ENCODE measurements at regions not wholly inside any gene's neighbourhood (a gene's known extent, or its start where the extent isn't known, plus 50 kb on each side); places are given as distances from the start of the nearest gene placed in this dataset.

DNA sequence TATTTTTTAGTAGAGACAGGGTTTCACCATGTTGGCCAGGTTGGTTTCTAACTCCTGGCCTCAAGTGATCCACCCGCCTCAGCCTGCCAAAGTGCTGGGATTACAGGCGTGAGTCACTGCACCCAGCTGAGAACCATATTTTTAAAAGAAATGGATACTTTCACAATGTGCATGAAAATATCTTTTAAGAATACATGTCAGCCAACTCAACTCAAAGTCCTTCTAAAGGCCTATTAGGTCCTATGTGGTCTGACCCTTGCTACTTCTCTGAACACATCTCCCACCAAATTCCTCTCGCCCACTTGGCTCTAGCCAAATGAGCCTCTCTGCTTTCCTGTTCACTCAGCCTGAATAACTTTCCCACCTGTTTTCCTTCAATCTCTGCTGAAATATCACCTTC is 119.6 kb downstream of the MTX2 start:
- Histone ChIP-seq H3K27me3 (ENCODE audit: insufficient read depth, low read length) (peaks cover 6% of the 10 kb centered on the region), H3K4me3 (ENCODE audit: low read length) (no peak overlapping the region), H3K36me3 (ENCODE audit: insufficient read depth, low read length) (no peaks in the 10 kb centered on the region), H3K9me3 (ENCODE audit: low read length) (no peaks in the 10 kb centered on the region), H2AFZ (ENCODE audit: low read depth, low read length) (no peak overlapping the region), H3K4me1 (ENCODE audit: insufficient read depth, low read length) (no peaks in the 10 kb centered on the region)

DNA sequence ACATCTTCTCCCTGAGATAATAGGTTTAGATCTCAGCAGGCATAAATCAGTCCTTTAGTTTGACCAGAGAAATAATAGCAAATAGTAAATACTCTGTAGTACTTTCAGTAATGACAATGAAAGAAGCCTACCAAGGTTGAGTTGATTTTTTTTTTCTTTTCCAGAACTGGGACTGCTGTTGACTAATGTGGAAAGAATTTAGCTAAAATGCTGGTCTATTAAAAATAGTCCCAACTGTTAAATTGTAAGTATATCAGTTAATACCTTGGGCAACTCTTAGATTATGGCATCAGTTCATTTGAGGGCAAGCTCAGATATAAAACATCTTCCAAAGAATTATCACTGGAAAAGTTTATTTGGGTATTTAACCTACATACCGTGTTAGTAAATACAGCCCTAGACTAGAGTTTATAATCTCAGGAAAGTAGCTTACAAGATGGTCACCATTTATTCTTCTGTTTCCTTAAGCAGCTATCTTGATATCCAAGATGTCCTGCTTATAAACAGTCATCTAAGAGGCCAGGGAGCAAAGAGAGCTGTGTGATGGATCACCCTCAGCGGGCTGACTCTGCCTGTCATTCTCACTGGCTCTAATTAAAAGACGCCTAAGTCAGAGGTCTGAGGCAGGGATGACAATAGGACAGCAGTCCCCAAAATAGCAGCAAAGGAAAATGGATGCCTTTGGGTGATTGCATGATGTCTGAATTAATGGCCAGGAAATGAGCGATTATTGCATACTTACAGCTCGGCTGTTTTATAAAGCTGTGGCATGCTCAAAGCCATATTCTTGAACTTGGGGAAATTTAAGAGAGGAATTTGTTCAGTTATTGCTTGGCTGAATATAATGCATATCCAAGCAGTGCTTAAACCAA is 121.3 kb downstream of the MTX2 start:
- Histone ChIP-seq H3K4me1 (ENCODE audit: insufficient read depth, low read length) (no peaks in the 10 kb centered on the region), H3K4me3 (ENCODE audit: low read length) (no peak overlapping the region), H3K9me3 (ENCODE audit: low read length) (no peaks in the 10 kb centered on the region)

DNA sequence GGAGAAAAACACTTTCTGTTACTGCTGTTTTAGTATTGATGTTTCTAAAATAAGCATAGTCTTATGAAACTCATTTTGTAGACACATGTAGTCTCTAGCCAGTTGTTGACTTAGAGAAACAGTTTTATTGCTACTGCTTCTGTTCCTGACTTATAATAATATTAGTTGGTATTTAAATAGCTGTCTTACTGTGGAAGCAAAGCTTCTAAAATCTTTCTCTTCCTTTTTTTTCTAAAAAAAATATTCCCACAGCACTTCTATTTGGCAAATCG is 121.8 kb downstream of the MTX2 start:
- Histone ChIP-seq H3K4me3 (ENCODE audit: low read length) (no peak overlapping the region), H2AFZ (ENCODE audit: low read depth, low read length) (no peak overlapping the region), H3K36me3 (ENCODE audit: insufficient read depth, low read length) (no peaks in the 10 kb centered on the region), H3K27me3 (ENCODE audit: insufficient read depth, low read length) (peaks cover 4% of the 10 kb centered on the region), H3K9me3 (ENCODE audit: low read length) (no peaks in the 10 kb centered on the region), H3K4me1 (ENCODE audit: insufficient read depth, low read length) (no peaks in the 10 kb centered on the region)

More for the DNA sequence above, 121.3 kb downstream of the MTX2 start:
- Histone ChIP-seq H3K36me3 (ENCODE audit: insufficient read depth, low read length) (no peaks in the 10 kb centered on the region), H3K27me3 (ENCODE audit: insufficient read depth, low read length) (peaks cover 4% of the 10 kb centered on the region), H2AFZ (ENCODE audit: low read depth, low read length) (no peak overlapping the region)

GRCh38 chr2:176392249-176392648 is 123.0 kb downstream of the MTX2 start:
- Histone ChIP-seq H3K4me3 (ENCODE audit: low read length) (no peak overlapping the region), H3K9me3 (ENCODE audit: low read length) (no peaks in the 10 kb centered on the region)

DNA sequence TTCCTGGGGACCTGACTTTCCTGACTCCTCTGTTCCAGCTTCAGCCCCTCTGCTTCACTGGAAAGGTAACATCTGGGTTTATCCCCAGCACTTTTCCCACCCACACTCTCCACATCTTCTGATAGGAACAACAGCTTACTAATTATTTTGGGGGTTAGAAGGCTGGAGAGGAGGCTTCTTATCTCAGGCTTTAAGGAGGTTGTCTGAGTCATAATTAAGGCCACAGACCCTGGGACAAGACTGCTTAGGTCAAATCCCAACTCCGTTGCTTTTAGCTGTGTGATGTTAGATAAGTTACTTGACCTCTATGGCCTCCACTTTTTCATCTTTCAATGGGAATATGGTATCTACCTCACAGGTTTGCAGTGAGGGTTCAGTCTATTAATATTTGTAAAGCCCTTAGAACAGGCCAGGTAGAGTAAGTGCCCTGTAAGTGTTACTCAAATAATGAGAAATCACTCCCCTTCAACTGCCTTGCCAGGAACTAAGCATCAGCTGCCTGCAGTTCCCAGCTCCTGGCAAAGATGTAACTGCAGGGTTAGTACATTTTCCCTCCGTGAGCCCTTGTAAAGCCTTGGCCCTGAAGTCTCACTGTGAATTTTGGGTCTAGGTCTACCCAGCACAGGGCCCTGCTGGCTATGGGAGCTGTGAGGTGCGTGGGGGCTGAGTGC is 123.6 kb downstream of the MTX2 start:
- no peaks in the 10 kb centered on the region for H3K36me3 ChIP-seq (ENCODE audit: insufficient read depth, low read length)
- H3K4me3 ChIP-seq (ENCODE audit: low read length): no peak overlapping the region
- H3K9me3 ChIP-seq (ENCODE audit: low read length): no peaks in the 10 kb centered on the region
- peaks cover 4% of the 10 kb centered on the region for H3K27me3 ChIP-seq (ENCODE audit: insufficient read depth, low read length)
- no peak overlapping the region for H2AFZ ChIP-seq (ENCODE audit: low read depth, low read length)
- no peaks in the 10 kb centered on the region for H3K4me1 ChIP-seq (ENCODE audit: insufficient read depth, low read length)

More at GRCh38 chr2:176392249-176392648, 123.0 kb downstream of the MTX2 start:
- Histone ChIP-seq H3K4me1 (ENCODE audit: insufficient read depth, low read length) (no peaks in the 10 kb centered on the region), H3K36me3 (ENCODE audit: insufficient read depth, low read length) (no peaks in the 10 kb centered on the region), H3K27me3 (ENCODE audit: insufficient read depth, low read length) (peaks cover 4% of the 10 kb centered on the region), H2AFZ (ENCODE audit: low read depth, low read length) (no peak overlapping the region)

DNA sequence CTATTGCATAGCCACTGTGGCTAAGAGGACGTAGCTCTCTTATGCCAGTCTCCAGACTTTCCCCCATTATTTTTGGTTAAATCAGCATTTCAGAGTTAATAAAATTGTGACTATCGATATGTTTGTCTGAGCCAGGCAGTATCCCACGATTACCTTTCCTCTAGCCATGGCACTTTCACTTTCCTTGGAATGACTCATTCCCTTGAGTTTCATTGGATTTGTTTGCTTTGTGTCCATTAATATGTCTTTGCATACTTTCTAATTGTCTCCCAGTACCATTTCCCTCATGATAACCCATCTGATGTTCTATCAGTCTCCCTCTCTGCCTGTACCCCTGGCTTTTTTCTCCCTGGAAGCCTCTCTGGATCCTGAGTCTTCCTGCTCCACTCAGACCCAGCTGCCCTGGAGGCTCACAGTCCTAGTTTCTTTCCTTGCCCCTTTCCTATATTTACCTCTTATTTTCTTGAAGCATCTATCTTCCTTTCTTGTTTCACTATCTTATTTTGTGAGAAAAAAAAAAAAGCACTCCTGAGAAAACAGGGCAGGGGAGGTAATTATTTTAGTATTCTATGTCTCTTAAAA is 126.1 kb downstream of the MTX2 start:
- Histone ChIP-seq H3K36me3 (ENCODE audit: insufficient read depth, low read length) (no peaks in the 10 kb centered on the region), H2AFZ (ENCODE audit: low read depth, low read length) (no peak overlapping the region), H3K4me1 (ENCODE audit: insufficient read depth, low read length) (no peaks in the 10 kb centered on the region), H3K27me3 (ENCODE audit: insufficient read depth, low read length) (peaks cover 4% of the 10 kb centered on the region), H3K9me3 (ENCODE audit: low read length) (no peaks in the 10 kb centered on the region), H3K4me3 (ENCODE audit: low read length) (no peak overlapping the region)

- Histone ChIP-seq H3K27me3 (ENCODE audit: insufficient read depth, low read length) (peaks cover 1% of the 10 kb centered on the region), H2AFZ (ENCODE audit: low read depth, low read length) (no peak overlapping the region), H3K36me3 (ENCODE audit: insufficient read depth, low read length) (no peaks in the 10 kb centered on the region), H3K4me1 (ENCODE audit: insufficient read depth, low read length) (no peaks in the 10 kb centered on the region), H3K4me3 (ENCODE audit: low read length) (no peak overlapping the region), H3K9me3 (ENCODE audit: low read length) (no peaks in the 10 kb centered on the region)
Measured at GRCh38 chr2:176398243-176399073, 129.2 kb downstream of the MTX2 start.

DNA sequence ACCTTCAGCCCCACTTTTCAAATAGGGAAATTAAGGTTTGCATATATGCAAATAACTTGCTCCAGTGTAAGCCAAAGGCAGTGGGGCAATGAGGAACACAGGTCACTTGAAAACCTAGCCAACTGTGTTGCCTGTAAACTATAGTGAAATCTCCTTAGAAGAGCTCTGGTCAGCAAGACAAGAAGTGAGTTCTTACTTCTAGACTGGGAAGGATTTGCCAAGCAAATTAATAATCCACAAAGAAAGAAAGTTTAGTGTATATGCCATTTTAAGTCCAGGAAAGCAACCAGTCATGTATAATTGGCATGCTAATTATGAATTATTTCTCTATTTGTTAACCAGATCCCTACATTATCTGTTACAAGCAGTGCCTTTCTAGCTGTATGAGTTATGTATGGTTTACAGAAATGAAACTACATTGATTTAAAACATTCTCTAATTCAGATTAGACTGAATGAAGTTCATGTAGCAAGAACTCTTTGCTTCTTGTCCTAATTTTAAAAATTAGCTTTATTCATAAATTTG is 129.9 kb downstream of the MTX2 start:
- H3K27me3 ChIP-seq (ENCODE audit: insufficient read depth, low read length): no peaks in the 10 kb centered on the region
- H2AFZ ChIP-seq (ENCODE audit: low read depth, low read length): no peak overlapping the region
- no peaks in the 10 kb centered on the region for H3K9me3 ChIP-seq (ENCODE audit: low read length)
- no peaks in the 10 kb centered on the region for H3K36me3 ChIP-seq (ENCODE audit: insufficient read depth, low read length)
- H3K4me3 ChIP-seq (ENCODE audit: low read length): no peak overlapping the region
- no peaks in the 10 kb centered on the region for H3K4me1 ChIP-seq (ENCODE audit: insufficient read depth, low read length)

GRCh38 chr2:176405477-176405876 is 136.2 kb downstream of the MTX2 start:
- H2AFZ ChIP-seq (ENCODE audit: low read depth, low read length): no peak overlapping the region
- H3K9me3 ChIP-seq (ENCODE audit: low read length): no peaks in the 10 kb centered on the region
- no peaks in the 10 kb centered on the region for H3K36me3 ChIP-seq (ENCODE audit: insufficient read depth, low read length)
- no peaks in the 10 kb centered on the region for H3K27me3 ChIP-seq (ENCODE audit: insufficient read depth, low read length)
- no peaks in the 10 kb centered on the region for H3K4me1 ChIP-seq (ENCODE audit: insufficient read depth, low read length)
- H3K4me3 ChIP-seq (ENCODE audit: low read length): no peak overlapping the region

DNA sequence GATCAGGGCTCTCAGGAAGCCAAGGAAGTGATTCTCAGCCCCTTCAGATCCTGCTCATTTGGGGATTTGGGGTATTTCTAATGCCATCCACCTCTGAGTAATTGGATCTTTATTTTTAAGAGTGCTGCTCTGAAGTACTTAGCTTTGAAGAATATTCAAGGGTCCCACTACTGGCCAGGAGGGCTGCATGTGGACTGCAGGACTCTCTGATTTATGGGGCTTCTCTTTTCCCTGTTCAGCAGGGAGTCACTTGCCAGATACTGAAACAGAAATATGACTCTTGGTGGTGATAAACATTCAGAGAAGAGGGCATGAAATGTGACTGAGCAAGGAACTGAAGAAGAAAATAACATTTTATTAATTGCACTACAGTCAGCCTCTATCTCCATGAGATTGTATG is 138.5 kb downstream of the MTX2 start:
- Histone ChIP-seq H3K4me3 (ENCODE audit: low read length) (no peak overlapping the region), H2AFZ (ENCODE audit: low read depth, low read length) (no peak overlapping the region), H3K27me3 (ENCODE audit: insufficient read depth, low read length) (no peaks in the 10 kb centered on the region), H3K9me3 (ENCODE audit: low read length) (no peaks in the 10 kb centered on the region), H3K36me3 (ENCODE audit: insufficient read depth, low read length) (no peaks in the 10 kb centered on the region), H3K4me1 (ENCODE audit: insufficient read depth, low read length) (no peaks in the 10 kb centered on the region)

DNA sequence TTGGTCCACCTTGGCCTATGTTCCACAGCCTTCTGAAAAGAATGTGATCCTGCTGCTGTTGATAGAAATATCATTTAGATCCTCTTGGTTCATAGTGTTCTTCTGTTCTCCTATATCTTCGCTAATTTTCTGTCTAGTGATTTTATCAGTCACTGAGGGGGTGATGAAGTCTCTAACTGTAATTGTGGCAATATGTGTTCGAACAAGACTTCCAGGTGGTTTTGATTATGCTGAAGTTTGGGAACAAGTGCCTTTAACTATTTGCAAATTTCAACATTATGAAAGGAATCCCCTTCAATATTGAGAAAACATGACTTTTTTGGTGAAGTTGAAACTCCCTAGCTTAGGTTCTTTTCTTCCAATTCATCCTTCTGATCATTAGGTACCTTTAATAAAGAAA is 140.4 kb downstream of the MTX2 start:
- Histone ChIP-seq H3K9me3 (ENCODE audit: low read length) (no peaks in the 10 kb centered on the region), H3K36me3 (ENCODE audit: insufficient read depth, low read length) (no peaks in the 10 kb centered on the region), H3K27me3 (ENCODE audit: insufficient read depth, low read length) (no peaks in the 10 kb centered on the region), H2AFZ (ENCODE audit: low read depth, low read length) (no peak overlapping the region), H3K4me1 (ENCODE audit: insufficient read depth, low read length) (no peaks in the 10 kb centered on the region), H3K4me3 (ENCODE audit: low read length) (no peak overlapping the region)

DNA sequence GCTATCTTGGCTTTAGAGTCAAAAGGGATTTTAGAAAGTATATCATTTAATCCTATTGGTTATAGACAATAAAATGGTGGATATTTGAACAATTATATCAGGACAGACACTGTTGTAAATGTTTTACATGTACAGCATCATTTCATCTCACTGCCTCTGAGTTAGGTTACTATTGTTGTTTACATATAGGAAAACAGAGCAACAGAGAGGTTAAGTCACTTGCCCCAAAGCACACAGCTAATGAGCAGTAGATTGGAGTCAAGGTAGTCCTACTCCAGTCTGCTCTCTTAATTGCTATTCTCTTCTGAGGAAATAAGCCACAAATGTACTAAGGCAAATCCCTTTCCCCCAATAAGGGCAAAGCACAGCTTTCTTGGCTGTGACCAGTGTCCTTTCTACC is 142.9 kb downstream of the MTX2 start:
- no peak overlapping the region for H2AFZ ChIP-seq (ENCODE audit: low read depth, low read length)
- no peaks in the 10 kb centered on the region for H3K36me3 ChIP-seq (ENCODE audit: insufficient read depth, low read length)
- no peaks in the 10 kb centered on the region for H3K9me3 ChIP-seq (ENCODE audit: low read length)
- H3K4me3 ChIP-seq (ENCODE audit: low read length): no peak overlapping the region
- no peaks in the 10 kb centered on the region for H3K27me3 ChIP-seq (ENCODE audit: insufficient read depth, low read length)
- H3K4me1 ChIP-seq (ENCODE audit: insufficient read depth, low read length): no peaks in the 10 kb centered on the region

- no peaks in the 10 kb centered on the region for H3K9me3 ChIP-seq (ENCODE audit: low read length)
- no peaks in the 10 kb centered on the region for H3K36me3 ChIP-seq (ENCODE audit: insufficient read depth, low read length)
- H2AFZ ChIP-seq (ENCODE audit: low read depth, low read length): no peak overlapping the region
- no peaks in the 10 kb centered on the region for H3K4me1 ChIP-seq (ENCODE audit: insufficient read depth, low read length)
- no peaks in the 10 kb centered on the region for H3K27me3 ChIP-seq (ENCODE audit: insufficient read depth, low read length)
- no peak overlapping the region for H3K4me3 ChIP-seq (ENCODE audit: low read length)
Measured at GRCh38 chr2:176413786-176414185, 144.5 kb downstream of the MTX2 start.
